Esophagus squamous epithelium (tissue), 4 donors: ENCODE measurements at regions not wholly inside any gene's neighbourhood (a gene's known extent, or its start where the extent isn't known, plus 50 kb on each side); places are given as distances from the start of the nearest gene placed in this dataset.

ENCODE experiments used
- POLR2A ChIP-seq, 4 donors: fragments of 450-650 bp; IDR thresholded peaks; one replicate each; pipeline ENCODE4 v1.6.1; 2017; ENCODE audit warnings: antibody characterized with exemption in 4 of 4, mild to moderate bottlenecking in 4 of 4, moderate library complexity in 3 of 4
- TF ChIP-seq, protein P1 (sequence below), 6 experiments: fragments of 450-650 bp in 4 of 6; fragments of 200-600 bp in 2 of 6; sonication (generic) in 2 of 6; IDR thresholded peaks; one replicate each; pipeline ENCODE4 v1.5.1; 2016 to 2019; ENCODE audit warnings: antibody characterized with exemption in 6 of 6, mild to moderate bottlenecking in 4 of 6, moderate library complexity in 4 of 6

DNA sequence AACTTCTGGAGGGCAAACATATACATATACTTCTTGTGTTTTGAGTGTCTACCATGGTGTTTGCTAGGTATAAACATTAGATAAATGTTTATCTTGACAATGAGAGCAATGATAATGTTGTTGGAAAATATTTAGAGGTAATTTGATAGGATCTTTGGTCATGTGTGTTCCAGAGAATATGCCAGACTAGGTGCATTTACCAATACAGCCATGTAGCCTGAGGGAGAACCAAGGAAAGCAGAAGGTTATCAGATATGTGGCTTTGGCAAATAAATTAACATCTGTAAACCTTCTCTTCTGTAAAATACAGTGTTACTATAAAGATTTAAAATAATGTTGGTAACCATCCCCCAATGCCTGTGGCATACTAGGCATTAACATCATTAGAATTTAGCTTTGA, 226.8 kb downstream of the C11orf87 start:
- TF ChIP-seq, protein P1, sequence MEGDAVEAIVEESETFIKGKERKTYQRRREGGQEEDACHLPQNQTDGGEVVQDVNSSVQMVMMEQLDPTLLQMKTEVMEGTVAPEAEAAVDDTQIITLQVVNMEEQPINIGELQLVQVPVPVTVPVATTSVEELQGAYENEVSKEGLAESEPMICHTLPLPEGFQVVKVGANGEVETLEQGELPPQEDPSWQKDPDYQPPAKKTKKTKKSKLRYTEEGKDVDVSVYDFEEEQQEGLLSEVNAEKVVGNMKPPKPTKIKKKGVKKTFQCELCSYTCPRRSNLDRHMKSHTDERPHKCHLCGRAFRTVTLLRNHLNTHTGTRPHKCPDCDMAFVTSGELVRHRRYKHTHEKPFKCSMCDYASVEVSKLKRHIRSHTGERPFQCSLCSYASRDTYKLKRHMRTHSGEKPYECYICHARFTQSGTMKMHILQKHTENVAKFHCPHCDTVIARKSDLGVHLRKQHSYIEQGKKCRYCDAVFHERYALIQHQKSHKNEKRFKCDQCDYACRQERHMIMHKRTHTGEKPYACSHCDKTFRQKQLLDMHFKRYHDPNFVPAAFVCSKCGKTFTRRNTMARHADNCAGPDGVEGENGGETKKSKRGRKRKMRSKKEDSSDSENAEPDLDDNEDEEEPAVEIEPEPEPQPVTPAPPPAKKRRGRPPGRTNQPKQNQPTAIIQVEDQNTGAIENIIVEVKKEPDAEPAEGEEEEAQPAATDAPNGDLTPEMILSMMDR (IDR thresholded peaks at IDR 0.05) = no peak
- TF ChIP-seq POLR2A (IDR thresholded peaks at IDR 0.05) = no peak
